ENCODE measurements at regions not wholly inside any gene's neighbourhood (a gene's known extent, or its start where the extent isn't known, plus 50 kb on each side); places are given as distances from the start of the nearest gene placed in this dataset.

DNA sequence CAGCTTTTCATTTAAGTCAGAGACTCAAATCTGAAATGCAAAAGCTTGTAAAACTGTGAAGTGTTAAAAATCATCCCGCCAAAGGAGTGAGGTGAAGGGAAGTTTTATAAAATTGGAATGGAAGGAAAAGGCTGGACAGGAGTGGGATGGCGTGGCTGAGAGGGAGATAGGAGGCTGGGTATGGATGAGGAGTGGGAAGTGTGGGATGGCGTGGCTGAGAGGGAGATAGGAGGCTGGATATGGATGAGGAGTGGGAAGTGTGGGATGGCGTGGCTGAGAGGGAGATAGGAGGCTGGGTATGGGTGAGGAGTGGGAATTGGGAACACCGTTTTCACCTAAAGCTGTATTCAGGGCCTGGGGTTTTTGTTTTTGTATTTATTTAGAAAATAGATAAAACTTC lies 59.4 kb upstream of the NKX2-2 start:
- DNase-seq (ENCODE audit: low spot score) = no peak
- Mint-ChIP-seq H3K4me1 (ENCODE audit: low read depth) (no peaks in the 10 kb centered on the region), H3K27ac (ENCODE audit: unreplicated experiment) (no peak overlapping the region), H3K27me3 (ENCODE audit: low read depth) (peaks cover 32% of the 10 kb centered on the region), H3K4me3 (ENCODE audit: unreplicated experiment) (no peak overlapping the region), H3K36me3 (ENCODE audit: low read depth) (no peaks in the 10 kb centered on the region), H3K9me3 (ENCODE audit: low read depth) (no peaks in the 10 kb centered on the region)
- TF ChIP-seq CTCF (IDR thresholded peaks at IDR 0.05) = no peak

GRCh38 chr20:21571841-21572690 lies 58.2 kb upstream of the NKX2-2 start:
- TF ChIP-seq CTCF (IDR thresholded peaks at IDR 0.05) = peak; percentile 94
- H3K36me3 Mint-ChIP-seq (ENCODE audit: low read depth) = no peaks in the 10 kb centered on the region

GRCh38 chr20:21570285-21570992 lies 56.6 kb upstream of the NKX2-2 start:
- DNase-seq (ENCODE audit: low spot score) = no peak
- no peaks in the 10 kb centered on the region for H3K9me3 Mint-ChIP-seq (ENCODE audit: low read depth)
- TF ChIP-seq CTCF (IDR thresholded peaks at IDR 0.05) = no peak
- H3K4me1 Mint-ChIP-seq (ENCODE audit: low read depth) = no peaks in the 10 kb centered on the region
- no peaks in the 10 kb centered on the region for H3K36me3 Mint-ChIP-seq (ENCODE audit: low read depth)
- no peak overlapping the region for H3K27ac Mint-ChIP-seq (ENCODE audit: unreplicated experiment)
- no peak overlapping the region for H3K4me3 Mint-ChIP-seq (ENCODE audit: unreplicated experiment)
- peaks cover 41% of the 10 kb centered on the region for H3K27me3 Mint-ChIP-seq (ENCODE audit: low read depth)

More at GRCh38 chr20:21571841-21572690, 58.2 kb upstream of the NKX2-2 start:
- Mint-ChIP-seq H3K9me3 (ENCODE audit: low read depth) (no peaks in the 10 kb centered on the region), H3K27me3 (ENCODE audit: low read depth) (peaks cover 36% of the 10 kb centered on the region), H3K4me3 (ENCODE audit: unreplicated experiment) (no peak overlapping the region), H3K27ac (ENCODE audit: unreplicated experiment) (no peak overlapping the region), H3K4me1 (ENCODE audit: low read depth) (no peaks in the 10 kb centered on the region)
- no peak for DNase-seq (ENCODE audit: low spot score)

- H3K4me3 Mint-ChIP-seq (ENCODE audit: unreplicated experiment) = no peak overlapping the region
- peaks cover 42% of the 10 kb centered on the region for H3K27me3 Mint-ChIP-seq (ENCODE audit: low read depth)
- H3K36me3 Mint-ChIP-seq (ENCODE audit: low read depth) = no peaks in the 10 kb centered on the region
- H3K4me1 Mint-ChIP-seq (ENCODE audit: low read depth) = no peaks in the 10 kb centered on the region
- no peaks in the 10 kb centered on the region for H3K9me3 Mint-ChIP-seq (ENCODE audit: low read depth)
- no peak for DNase-seq (ENCODE audit: low spot score)
- no peak overlapping the region for H3K27ac Mint-ChIP-seq (ENCODE audit: unreplicated experiment)
- TF ChIP-seq CTCF (IDR thresholded peaks at IDR 0.05) = no peak
Measured at GRCh38 chr20:21569586-21569985, 55.7 kb upstream of the NKX2-2 start.

DNA sequence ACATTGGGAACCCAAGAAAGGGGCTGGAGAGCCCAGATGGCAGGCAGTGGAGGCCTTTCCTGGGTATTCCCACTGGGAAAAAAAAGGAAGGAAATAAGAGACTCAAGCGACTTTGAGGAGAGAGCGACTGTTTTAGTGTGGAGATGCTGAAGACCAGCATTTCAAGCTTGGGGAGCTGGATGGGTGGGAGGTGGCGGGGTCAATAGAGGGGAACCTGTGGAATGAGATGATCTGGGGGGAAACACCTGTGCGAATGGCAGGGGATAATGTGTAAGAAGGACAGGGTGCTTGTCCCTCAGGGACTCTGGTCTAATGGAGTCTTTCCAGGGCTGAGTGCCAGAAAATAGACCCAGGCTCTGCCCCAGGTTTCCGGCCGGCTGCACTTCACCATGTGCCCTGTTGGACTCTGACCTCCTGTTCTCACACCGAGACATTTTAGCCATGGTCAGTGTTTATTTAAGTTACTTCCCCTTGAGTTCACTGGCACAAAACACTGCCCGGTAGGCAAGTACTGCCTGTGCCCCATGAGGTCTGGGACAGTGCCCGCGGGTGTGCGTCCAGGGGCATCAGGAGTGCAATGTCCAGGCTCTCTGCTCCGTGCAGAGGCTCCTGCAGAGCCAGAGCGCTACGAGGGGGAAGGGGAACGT lies 50.4 kb upstream of the NKX2-2 start:
- no peak for DNase-seq (ENCODE audit: low spot score)
- no peaks in the 10 kb centered on the region for H3K36me3 Mint-ChIP-seq (ENCODE audit: low read depth)
- no peak overlapping the region for H3K4me3 Mint-ChIP-seq (ENCODE audit: unreplicated experiment)
- H3K27me3 Mint-ChIP-seq (ENCODE audit: low read depth) = peaks cover 36% of the 10 kb centered on the region
- H3K27ac Mint-ChIP-seq (ENCODE audit: unreplicated experiment) = no peak overlapping the region
- peaks cover 6% of the 10 kb centered on the region for H3K9me3 Mint-ChIP-seq (ENCODE audit: low read depth)
- H3K4me1 Mint-ChIP-seq (ENCODE audit: low read depth) = no peaks in the 10 kb centered on the region
- TF ChIP-seq CTCF (IDR thresholded peaks at IDR 0.05) = no peak

All from chondrocyte (in vitro differentiated cells).